DOHH2 (cell line): ENCODE measurements at regions not wholly inside any gene's neighbourhood (a gene's known extent, or its start where the extent isn't known, plus 50 kb on each side); places are given as distances from the start of the nearest gene placed in this dataset.

Experiments
- CTCF ChIP-seq: fragments of 200-600 bp; sonication (generic); IDR thresholded peaks from one replicate; pipeline ENCODE4 v1.5.1; 2014; ENCODE audit warnings: antibody characterized with exemption, mild to moderate bottlenecking, low read depth, low read length; ENCODE audit not compliant: poor library complexity, severe bottlenecking
- EZH2phosphoT487 ChIP-seq: fragments of 200-600 bp; sonication (generic); IDR thresholded peaks from 2 replicates; pipeline ENCODE4 v1.6.1; 2017; ENCODE audit warnings: borderline replicate concordance, mild to moderate bottlenecking, antibody characterized with exemption, low read length, moderate library complexity, mixed read lengths

DNA sequence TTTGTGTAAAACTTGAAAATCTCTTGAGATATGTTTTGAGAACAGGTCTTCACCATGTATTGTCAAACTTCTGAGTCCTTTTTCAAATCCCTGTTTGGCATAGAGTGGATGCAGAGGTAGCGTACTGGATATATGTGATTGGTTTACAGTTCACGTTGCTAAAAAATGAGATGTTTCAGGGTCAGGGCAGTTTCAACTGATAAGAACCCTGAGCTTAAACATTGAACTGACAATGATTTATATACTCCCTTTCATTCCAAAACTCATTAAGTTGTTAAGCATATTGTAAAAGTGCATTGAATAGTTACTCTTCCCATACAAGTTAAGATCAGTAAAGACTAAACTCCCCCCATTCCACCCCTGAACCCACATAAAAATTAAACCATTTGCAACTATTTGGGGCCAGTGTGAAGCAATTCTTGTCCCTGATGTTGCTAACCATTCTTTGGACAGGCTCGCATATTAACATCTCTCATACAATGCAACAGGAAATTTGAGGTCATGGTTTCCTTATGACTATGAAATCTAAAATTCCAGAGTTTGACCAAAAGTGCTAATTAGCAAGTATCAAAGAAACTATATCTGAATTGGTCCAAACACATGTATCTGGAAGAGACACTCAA is 470.9 kb upstream of the ACVR2A start:
- TF ChIP-seq CTCF (no peak), EZH2phosphoT487 (no peak)
